ENCODE measurements at regions not wholly inside any gene's neighbourhood (a gene's known extent, or its start where the extent isn't known, plus 50 kb on each side); places are given as distances from the start of the nearest gene placed in this dataset.

GRCh38 chr2:236825989-236826510, 256.4 kb downstream of the ACKR3 start:
- no peak overlapping the region for H3K9ac ChIP-seq (ENCODE audit: low read length)
- no peak overlapping the region for H2BK5ac ChIP-seq (ENCODE audit: low read depth, low read length, poor library complexity)
- no peak overlapping the region for H2AK5ac ChIP-seq (ENCODE audit: low read length)
- H4K8ac ChIP-seq (ENCODE audit: low read depth, low read length) = no peak overlapping the region
- H3K9me3 ChIP-seq (ENCODE audit: insufficient read depth, low read depth, low read length) = peaks cover 4% of the 10 kb centered on the region
- H2BK120ac ChIP-seq (ENCODE audit: insufficient read depth, low read length, poor library complexity) = no peak overlapping the region
- no peak overlapping the region for H3K18ac ChIP-seq (ENCODE audit: low read length)
- DNase-seq = no peak
- no CpG with 5 or more reads among the region's 6 CpGs for WGBS (ENCODE audit: extremely low coverage, insufficient coverage, insufficient read length)
- H3K14ac ChIP-seq (ENCODE audit: low read length) = no peak overlapping the region
- no peak overlapping the region for H4K12ac ChIP-seq (ENCODE audit: low read depth, low read length)
- no peak overlapping the region for H3K4me3 ChIP-seq (ENCODE audit: low read depth, low read length)
- no peak overlapping the region for H3K4me2 ChIP-seq (ENCODE audit: low read length)
- H3K79me2 ChIP-seq (ENCODE audit: control insufficient read depth, insufficient read depth, low read length, poor library complexity) = no peaks in the 10 kb centered on the region
- no peak overlapping the region for H4K91ac ChIP-seq (ENCODE audit: low read depth, low read length)
- H2AFZ ChIP-seq (ENCODE audit: insufficient read depth, low read length, poor library complexity) = no peak overlapping the region
- no peaks in the 10 kb centered on the region for H3K27me3 ChIP-seq (ENCODE audit: insufficient read depth, low read length)
- H3K4me1 ChIP-seq (ENCODE audit: control insufficient read depth in 1 of 2, insufficient read depth in 2 of 2, low read length in 2 of 2) = no peaks in the 10 kb centered on the region
- no peaks in the 10 kb centered on the region for H3K36me3 ChIP-seq (ENCODE audit: control insufficient read depth in 1 of 2, insufficient read depth in 2 of 2, low read length in 2 of 2)
- H3K27ac ChIP-seq (ENCODE audit: low read depth, low read length) = no peak overlapping the region
- peaks cover 2% of the 10 kb centered on the region for H3K79me1 ChIP-seq (ENCODE audit: low read length)
- H3K23ac ChIP-seq (ENCODE audit: low read length) = no peak overlapping the region
- H3K4ac ChIP-seq (ENCODE audit: low read depth, low read length) = no peak overlapping the region
- no peak overlapping the region for H2BK12ac ChIP-seq (ENCODE audit: low read length)

- DNase-seq = no peak
- H3K14ac ChIP-seq (ENCODE audit: low read length) = no peak overlapping the region
- no peak overlapping the region for H3K4me2 ChIP-seq (ENCODE audit: low read length)
- no peak overlapping the region for H4K91ac ChIP-seq (ENCODE audit: low read depth, low read length)
- H2BK5ac ChIP-seq (ENCODE audit: low read depth, low read length, poor library complexity) = no peak overlapping the region
- no peak overlapping the region for H2BK120ac ChIP-seq (ENCODE audit: insufficient read depth, low read length, poor library complexity)
- peaks cover 2% of the 10 kb centered on the region for H3K9me3 ChIP-seq (ENCODE audit: insufficient read depth, low read depth, low read length)
- H2AK5ac ChIP-seq (ENCODE audit: low read length) = no peak overlapping the region
- WGBS (ENCODE audit: extremely low coverage, insufficient coverage, insufficient read length) = no CpG with 5 or more reads among the region's 6 CpGs
- no peak overlapping the region for H3K4ac ChIP-seq (ENCODE audit: low read depth, low read length)
- H3K18ac ChIP-seq (ENCODE audit: low read length) = no peak overlapping the region
- peaks cover 2% of the 10 kb centered on the region for H3K79me1 ChIP-seq (ENCODE audit: low read length)
- H3K4me1 ChIP-seq (ENCODE audit: control insufficient read depth in 1 of 2, insufficient read depth in 2 of 2, low read length in 2 of 2) = no peaks in the 10 kb centered on the region
- H3K27ac ChIP-seq (ENCODE audit: low read depth, low read length) = no peak overlapping the region
- H4K12ac ChIP-seq (ENCODE audit: low read depth, low read length) = no peak overlapping the region
- no peaks in the 10 kb centered on the region for H3K27me3 ChIP-seq (ENCODE audit: insufficient read depth, low read length)
- no peak overlapping the region for H2AFZ ChIP-seq (ENCODE audit: insufficient read depth, low read length, poor library complexity)
- no peak overlapping the region for H3K4me3 ChIP-seq (ENCODE audit: low read depth, low read length)
- no peak overlapping the region for H4K8ac ChIP-seq (ENCODE audit: low read depth, low read length)
- no peaks in the 10 kb centered on the region for H3K36me3 ChIP-seq (ENCODE audit: control insufficient read depth in 1 of 2, insufficient read depth in 2 of 2, low read length in 2 of 2)
- no peak overlapping the region for H3K9ac ChIP-seq (ENCODE audit: low read length)
- H2BK12ac ChIP-seq (ENCODE audit: low read length) = no peak overlapping the region
- no peaks in the 10 kb centered on the region for H3K79me2 ChIP-seq (ENCODE audit: control insufficient read depth, insufficient read depth, low read length, poor library complexity)
- H3K23ac ChIP-seq (ENCODE audit: low read length) = no peak overlapping the region
Observed at GRCh38 chr2:236826606-236827156, 257.1 kb downstream of the ACKR3 start.

GRCh38 chr2:236827997-236828396, 257.7 kb upstream of the COPS8 start:
- no peak overlapping the region for H3K23ac ChIP-seq (ENCODE audit: low read length)
- H2AFZ ChIP-seq (ENCODE audit: insufficient read depth, low read length, poor library complexity) = no peak overlapping the region
- no peaks in the 10 kb centered on the region for H3K4me1 ChIP-seq (ENCODE audit: control insufficient read depth in 1 of 2, insufficient read depth in 2 of 2, low read length in 2 of 2)
- no peak overlapping the region for H4K8ac ChIP-seq (ENCODE audit: low read depth, low read length)
- no peak overlapping the region for H4K91ac ChIP-seq (ENCODE audit: low read depth, low read length)
- H3K79me2 ChIP-seq (ENCODE audit: control insufficient read depth, insufficient read depth, low read length, poor library complexity) = no peaks in the 10 kb centered on the region
- no peaks in the 10 kb centered on the region for H3K36me3 ChIP-seq (ENCODE audit: control insufficient read depth in 1 of 2, insufficient read depth in 2 of 2, low read length in 2 of 2)
- H3K79me1 ChIP-seq (ENCODE audit: low read length) = peaks cover 2% of the 10 kb centered on the region
- DNase-seq = no peak
- no peaks in the 10 kb centered on the region for H3K27me3 ChIP-seq (ENCODE audit: insufficient read depth, low read length)
- no CpG with 5 or more reads among the region's 3 CpGs for WGBS (ENCODE audit: extremely low coverage, insufficient coverage, insufficient read length)
- H3K18ac ChIP-seq (ENCODE audit: low read length) = no peak overlapping the region
- no peak overlapping the region for H3K27ac ChIP-seq (ENCODE audit: low read depth, low read length)
- no peaks in the 10 kb centered on the region for H3K9me3 ChIP-seq (ENCODE audit: insufficient read depth, low read depth, low read length)
- H3K4me2 ChIP-seq (ENCODE audit: low read length) = no peak overlapping the region
- no peak overlapping the region for H3K14ac ChIP-seq (ENCODE audit: low read length)
- no peak overlapping the region for H3K9ac ChIP-seq (ENCODE audit: low read length)
- H2BK120ac ChIP-seq (ENCODE audit: insufficient read depth, low read length, poor library complexity) = no peak overlapping the region
- H2AK5ac ChIP-seq (ENCODE audit: low read length) = no peak overlapping the region
- H3K4ac ChIP-seq (ENCODE audit: low read depth, low read length) = no peak overlapping the region
- no peak overlapping the region for H2BK5ac ChIP-seq (ENCODE audit: low read depth, low read length, poor library complexity)
- H4K12ac ChIP-seq (ENCODE audit: low read depth, low read length) = no peak overlapping the region
- H3K4me3 ChIP-seq (ENCODE audit: low read depth, low read length) = no peak overlapping the region
- H2BK12ac ChIP-seq (ENCODE audit: low read length) = no peak overlapping the region

GRCh38 chr2:236828820-236829219, 256.9 kb upstream of the COPS8 start:
- H3K27me3 ChIP-seq (ENCODE audit: insufficient read depth, low read length) = no peaks in the 10 kb centered on the region
- H4K8ac ChIP-seq (ENCODE audit: low read depth, low read length) = no peak overlapping the region
- no peak for DNase-seq
- H4K91ac ChIP-seq (ENCODE audit: low read depth, low read length) = no peak overlapping the region
- H2BK5ac ChIP-seq (ENCODE audit: low read depth, low read length, poor library complexity) = no peak overlapping the region
- no peak overlapping the region for H3K4me3 ChIP-seq (ENCODE audit: low read depth, low read length)
- H3K14ac ChIP-seq (ENCODE audit: low read length) = no peak overlapping the region
- H3K9ac ChIP-seq (ENCODE audit: low read length) = no peak overlapping the region
- WGBS (ENCODE audit: extremely low coverage, insufficient coverage, insufficient read length) = no CpG with 5 or more reads among the region's 2 CpGs
- H2BK120ac ChIP-seq (ENCODE audit: insufficient read depth, low read length, poor library complexity) = no peak overlapping the region
- no peaks in the 10 kb centered on the region for H3K4me1 ChIP-seq (ENCODE audit: control insufficient read depth in 1 of 2, insufficient read depth in 2 of 2, low read length in 2 of 2)
- H3K18ac ChIP-seq (ENCODE audit: low read length) = no peak overlapping the region
- no peaks in the 10 kb centered on the region for H3K79me2 ChIP-seq (ENCODE audit: control insufficient read depth, insufficient read depth, low read length, poor library complexity)
- no peak overlapping the region for H3K23ac ChIP-seq (ENCODE audit: low read length)
- H2AK5ac ChIP-seq (ENCODE audit: low read length) = no peak overlapping the region
- H2BK12ac ChIP-seq (ENCODE audit: low read length) = no peak overlapping the region
- H3K9me3 ChIP-seq (ENCODE audit: insufficient read depth, low read depth, low read length) = no peaks in the 10 kb centered on the region
- no peak overlapping the region for H4K12ac ChIP-seq (ENCODE audit: low read depth, low read length)
- H2AFZ ChIP-seq (ENCODE audit: insufficient read depth, low read length, poor library complexity) = no peak overlapping the region
- no peak overlapping the region for H3K4me2 ChIP-seq (ENCODE audit: low read length)
- H3K79me1 ChIP-seq (ENCODE audit: low read length) = no peaks in the 10 kb centered on the region
- H3K27ac ChIP-seq (ENCODE audit: low read depth, low read length) = no peak overlapping the region
- no peaks in the 10 kb centered on the region for H3K36me3 ChIP-seq (ENCODE audit: control insufficient read depth in 1 of 2, insufficient read depth in 2 of 2, low read length in 2 of 2)
- no peak overlapping the region for H3K4ac ChIP-seq (ENCODE audit: low read depth, low read length)
